ENCODE measurements at regions not wholly inside any gene's neighbourhood (a gene's known extent, or its start where the extent isn't known, plus 50 kb on each side); places are given as distances from the start of the nearest gene placed in this dataset.
A peak's percentile ranks its signal among the peaks of the same experiment; 100 is the strongest.

- H3K4me3 ChIP-seq, result no peak overlapping the region
- no peak overlapping the region for H3K9ac ChIP-seq (ENCODE audit: control insufficient read depth, insufficient read depth, low read length)
- no peak for ATAC-seq
- TF ChIP-seq CBX5 (IDR thresholded peaks at IDR 0.05; ENCODE audit: low read depth), result 0 out of 2 replicates have a peak, but pooled peaks have one; percentile 44
- TF ChIP-seq SMC3 (IDR thresholded peaks at IDR 0.05; ENCODE audit: borderline replicate concordance, low read length), result no peak
- TF ChIP-seq ASH2L (IDR thresholded peaks at IDR 0.05; ENCODE audit: borderline replicate concordance, low read depth), result no peak
- no peak for TF ChIP-seq SIN3A (IDR thresholded peaks at IDR 0.05; ENCODE audit: low read depth, low read length)
- TF ChIP-seq ZSCAN29 (IDR thresholded peaks at IDR 0.05), result no peak
- no peak for TF ChIP-seq ESRRA (IDR thresholded peaks at IDR 0.05; ENCODE audit: low read length)
- TF ChIP-seq ZNF384 (IDR thresholded peaks at IDR 0.05; ENCODE audit: borderline replicate concordance, low read depth, low read length), result peak; percentile 57
- ChIA-PET CTCF (no interaction called here), POLR2A (no interaction called here), SMC1A (ENCODE audit: uncharacterized antibody, unreplicated experiment) (no interaction called here), RAD21 (ENCODE audit: unreplicated experiment) (no interaction called here)
- in situ Hi-C loops (cut with MboI), result no loop called here
- peaks cover 4% of the 10 kb centered on the region; the same call in 1 of the 3 replicates for H3K9me3 ChIP-seq (replicated peaks; ENCODE audit: control insufficient read depth, insufficient read depth, low read length)
- H4K20me1 ChIP-seq (ENCODE audit: control insufficient read depth, insufficient read depth), result no peaks in the 10 kb centered on the region
- DNase-seq (ENCODE audit: low read depth, low spot score), result no peak
- H3K27me3 ChIP-seq (replicated peaks in 1 of 2; ENCODE audit: control insufficient read depth in 2 of 2, insufficient read depth in 2 of 2, low read length in 1 of 2), result no peaks in the 10 kb centered on the region
- H3K79me2 ChIP-seq (ENCODE audit: control insufficient read depth, insufficient read depth, low read length), result no peaks in the 10 kb centered on the region
- FAIRE-seq, result no peak
- H2AFZ ChIP-seq (ENCODE audit: control insufficient read depth, low read depth, low read length), result no peak overlapping the region
- intact Hi-C loops (cut with micrococcal nuclease; ENCODE audit: unreplicated experiment), result no loop called here
- no peaks in the 10 kb centered on the region for H3K36me3 ChIP-seq (ENCODE audit: control insufficient read depth in 2 of 2, insufficient read depth in 2 of 2, low read length in 1 of 2)
- no peaks in the 10 kb centered on the region; the same call in 1 of the 2 replicates for H3K4me1 ChIP-seq (ENCODE audit: control insufficient read depth, insufficient read depth, low read length)
- no TSS peak for BruUV-seq (replicated peaks)
- H3K4me2 ChIP-seq (ENCODE audit: control insufficient read depth, insufficient read depth), result no peak overlapping the region
- no peak overlapping the region for H3K27ac ChIP-seq (ENCODE audit: control insufficient read depth, insufficient read depth)
Observed at GRCh38 chr2:75258620-75259019, 59.3 kb upstream of the TACR1 start.

- Histone ChIP-seq H3K27me3 (replicated peaks in 1 of 2; ENCODE audit: control insufficient read depth in 2 of 2, insufficient read depth in 2 of 2, low read length in 1 of 2) (no peaks in the 10 kb centered on the region), H2AFZ (ENCODE audit: control insufficient read depth, low read depth, low read length) (no peak overlapping the region), H3K9me3 (replicated peaks; ENCODE audit: control insufficient read depth, insufficient read depth, low read length) (peaks cover 4% of the 10 kb centered on the region; the same call in 1 of the 3 replicates), H4K20me1 (ENCODE audit: control insufficient read depth, insufficient read depth) (no peaks in the 10 kb centered on the region), H3K4me3 (no peak overlapping the region), H3K4me1 (ENCODE audit: control insufficient read depth, insufficient read depth, low read length) (no peaks in the 10 kb centered on the region; the same call in 1 of the 2 replicates), H3K27ac (ENCODE audit: control insufficient read depth, insufficient read depth) (no peak overlapping the region), H3K9ac (ENCODE audit: control insufficient read depth, insufficient read depth, low read length) (no peak overlapping the region), H3K36me3 (ENCODE audit: control insufficient read depth in 2 of 2, insufficient read depth in 2 of 2, low read length in 1 of 2) (no peaks in the 10 kb centered on the region), H3K4me2 (ENCODE audit: control insufficient read depth, insufficient read depth) (no peak overlapping the region), H3K79me2 (ENCODE audit: control insufficient read depth, insufficient read depth, low read length) (no peaks in the 10 kb centered on the region)
- 0% methylated on average over 1 of the region's 1 CpG for WGBS (ENCODE audit: insufficient coverage, insufficient replicate concordance, low lambda C conversion rate, missing lambda C conversion rate)
- BruUV-seq (replicated peaks), result no TSS peak
- in situ Hi-C loops (cut with MboI), result no loop called here
- peak; percentile 68 for ATAC-seq
- POLR2A ChIA-PET, result no interaction called here
- TF ChIP-seq POLR2AphosphoS5 (IDR thresholded peaks at IDR 0.05; ENCODE audit: low read length), result no peak
- TF ChIP-seq MEF2B (IDR thresholded peaks at IDR 0.05; ENCODE audit: partially characterized antibody, poor library complexity, severe bottlenecking), result peak; percentile 18
- no peak for TF ChIP-seq ELK1 (IDR thresholded peaks at IDR 0.05; ENCODE audit: low read depth, low read length)
- peak; percentile 70 for TF ChIP-seq MTA2 (IDR thresholded peaks at IDR 0.05; ENCODE audit: low read depth)
- TF ChIP-seq HDGF (IDR thresholded peaks at IDR 0.05), result no peak
- TF ChIP-seq MYC (IDR thresholded peaks at IDR 0.05; ENCODE audit: insufficient read depth, insufficient read length, insufficient replicate concordance, low read length, severe bottlenecking), result no peak
- no peak for TF ChIP-seq RFX5 (IDR thresholded peaks at IDR 0.05; ENCODE audit: low read depth, low read length)
- no peak for TF ChIP-seq FOS (IDR thresholded peaks at IDR 0.05; ENCODE audit: borderline replicate concordance, extremely low read depth, insufficient read length)
- no peak for TF ChIP-seq CBX3 (IDR thresholded peaks at IDR 0.05; ENCODE audit: borderline replicate concordance, low read depth)
- peak; percentile 76; the same call in 1 of the 2 replicates for TF ChIP-seq SPI1 (IDR thresholded peaks at IDR 0.05; ENCODE audit: borderline replicate concordance, insufficient read depth, low read depth, low read length)
- RAD21 ChIA-PET (ENCODE audit: unreplicated experiment), result no interaction called here
- FAIRE-seq, result peak; percentile 7
- CTCF ChIA-PET, result interaction anchor here (0.9 to 1.4 kb wide), 2 partner anchors 14 to 371 kb away, joined by 3 read pairs; no protein-coding TSS in a partner anchor
- SMC1A ChIA-PET (ENCODE audit: uncharacterized antibody, unreplicated experiment), result no interaction called here
- intact Hi-C loops (cut with micrococcal nuclease; ENCODE audit: unreplicated experiment), result no loop called here
- no peak for DNase-seq (ENCODE audit: low read depth, low spot score)
Observed at GRCh38 chr2:75256485-75256884, 57.2 kb upstream of the TACR1 start.

Data from GM12878 (cell line).